Epidermal melanocyte (primary cell): ENCODE measurements at regions not wholly inside any gene's neighbourhood (a gene's known extent, or its start where the extent isn't known, plus 50 kb on each side); places are given as distances from the start of the nearest gene placed in this dataset.
"Not testable (repeated sequence)": the region's sequence is repeated elsewhere in the genome, so short reads cannot be mapped to it uniquely, and the experiment has no call there.

ENCODE experiments used
- DNase-seq: peaks from one replicate; pipeline ENCODE4 v3.0.0; 2011; ENCODE audit warnings: low spot score; ENCODE audit not compliant: insufficient read length

DNA sequence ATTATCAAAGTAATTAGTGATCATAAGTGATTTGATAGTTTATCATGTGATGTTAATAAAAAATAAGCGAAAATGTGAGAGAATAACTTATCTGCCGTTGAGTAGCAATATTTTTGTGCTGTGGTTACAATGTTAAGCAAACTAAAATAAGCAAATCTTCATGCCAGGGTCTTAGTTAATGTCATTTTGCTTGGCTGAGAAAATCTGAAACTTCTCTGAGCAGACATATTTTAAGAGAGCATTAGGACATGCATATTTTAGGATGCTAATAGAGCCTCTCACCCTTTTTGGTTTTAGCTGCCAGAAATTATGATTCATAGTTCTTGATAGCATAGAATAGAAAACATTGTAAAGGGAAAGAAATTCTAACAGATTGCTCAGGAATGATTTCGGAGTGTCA is 233.5 kb upstream of the ZEB2 start:
- no peak for DNase-seq

GRCh38 chr2:144751142-144751905 is 231.4 kb upstream of the ZEB2 start:
- DNase-seq = no peak

- no peak for DNase-seq
These were observed 229.3 kb upstream of the ZEB2 start for GRCh38 chr2:144749188-144749587.

- no peak for DNase-seq
These were observed 228.5 kb upstream of the ZEB2 start for GRCh38 chr2:144748443-144748842.

- DNase-seq = no peak
These were observed 227.7 kb upstream of the ZEB2 start for GRCh38 chr2:144747571-144747970.

DNA sequence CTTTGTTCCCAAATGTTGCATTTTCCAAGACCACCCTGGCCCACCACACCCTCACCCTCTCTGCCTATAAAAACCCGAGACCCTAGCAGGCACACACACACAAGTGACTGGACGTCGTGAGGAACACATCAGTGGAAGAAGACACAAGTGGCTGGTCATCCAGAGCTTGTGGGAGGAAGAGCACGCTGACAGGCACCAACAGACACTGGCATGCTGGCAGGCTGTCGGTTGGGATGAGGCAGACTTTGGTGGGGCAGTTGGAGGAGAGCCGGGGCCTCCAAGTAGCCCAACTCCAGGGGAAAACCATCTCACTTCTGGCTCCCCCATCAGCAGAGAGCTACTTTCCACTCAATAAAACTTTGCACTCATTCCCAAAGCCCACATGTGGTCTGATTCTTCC is 225.5 kb upstream of the ZEB2 start:
- no peak for DNase-seq

DNA sequence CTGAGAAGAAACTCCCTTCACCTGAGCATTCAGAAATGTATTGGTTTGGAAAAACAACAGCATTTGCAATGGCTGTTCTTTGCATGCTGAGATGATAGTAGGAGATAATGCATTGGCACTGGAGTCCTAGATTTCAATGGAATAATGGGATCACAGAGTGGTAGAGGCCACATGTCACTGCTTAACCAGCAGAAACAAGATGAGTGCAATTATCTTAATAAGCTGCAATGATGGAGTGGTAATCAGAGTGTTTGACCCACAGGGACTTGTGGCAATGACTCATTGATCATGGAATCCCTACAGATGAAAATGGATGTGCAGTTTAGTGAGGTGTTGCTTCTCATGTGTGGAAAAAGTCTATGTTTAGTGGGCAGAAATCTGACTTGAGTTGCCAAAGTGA is 218.8 kb upstream of the ZEB2 start:
- no peak for DNase-seq

GRCh38 chr2:144730711-144731110 is 210.8 kb upstream of the ZEB2 start:
- no peak for DNase-seq

DNA sequence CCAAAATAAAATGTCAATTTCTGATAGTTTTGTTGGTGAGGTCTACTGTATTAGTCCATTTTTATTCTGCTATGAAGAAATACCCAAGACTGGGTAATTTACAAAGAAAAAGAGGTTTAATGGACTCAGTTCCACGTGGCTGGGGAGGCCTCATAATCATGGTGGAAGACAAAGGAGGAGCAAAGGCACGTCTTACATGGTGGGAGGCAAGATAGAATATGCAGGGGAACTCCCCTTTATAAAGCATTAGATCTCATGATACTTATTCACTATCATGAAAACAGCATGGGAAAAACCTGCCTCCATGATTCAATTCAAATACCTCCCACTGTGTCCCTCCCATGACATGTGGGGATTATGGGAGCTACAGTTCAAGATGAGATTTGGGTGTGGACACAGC is 204.5 kb upstream of the ZEB2 start:
- not testable (repeated sequence) for DNase-seq

DNA sequence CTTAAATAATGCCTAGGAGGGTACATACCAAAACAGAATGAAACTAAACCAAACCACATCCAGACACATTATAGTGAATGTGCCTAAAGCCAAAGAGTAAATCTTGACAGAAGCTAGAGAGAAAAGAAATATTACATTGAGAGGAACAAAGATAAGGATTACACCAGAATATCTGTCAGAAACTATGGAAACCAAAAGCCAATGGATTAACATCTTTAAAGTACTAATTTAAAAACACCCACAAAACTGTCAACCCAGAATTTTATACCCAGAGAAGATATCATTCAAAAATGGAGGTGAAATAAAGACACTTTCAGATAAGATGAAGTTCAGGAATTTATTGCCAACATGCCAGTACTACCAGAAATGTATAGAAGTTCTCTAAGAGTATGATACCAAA is 198.5 kb upstream of the ZEB2 start:
- no peak for DNase-seq

- DNase-seq = no peak
These were observed 196.1 kb upstream of the ZEB2 start for GRCh38 chr2:144715992-144716391.

DNA sequence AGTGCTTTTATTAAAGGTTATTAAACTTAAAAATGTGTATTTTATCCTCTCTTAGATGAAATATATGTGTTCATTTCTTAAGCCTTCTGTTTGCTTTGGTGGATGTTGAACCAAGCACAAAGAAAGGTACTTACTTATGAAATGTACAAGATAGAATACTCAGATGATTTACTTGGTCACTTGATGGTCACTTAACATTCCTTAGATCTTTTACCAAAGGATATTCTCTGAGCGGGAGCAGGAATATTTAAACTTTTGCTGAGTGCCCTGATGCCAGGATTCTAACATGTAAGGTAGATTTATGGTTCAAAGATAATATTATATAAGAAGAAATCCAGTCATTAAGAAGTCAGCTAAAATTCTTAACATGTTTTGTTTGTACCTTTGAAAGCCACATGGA is 193.5 kb upstream of the ZEB2 start:
- no peak for DNase-seq

DNA sequence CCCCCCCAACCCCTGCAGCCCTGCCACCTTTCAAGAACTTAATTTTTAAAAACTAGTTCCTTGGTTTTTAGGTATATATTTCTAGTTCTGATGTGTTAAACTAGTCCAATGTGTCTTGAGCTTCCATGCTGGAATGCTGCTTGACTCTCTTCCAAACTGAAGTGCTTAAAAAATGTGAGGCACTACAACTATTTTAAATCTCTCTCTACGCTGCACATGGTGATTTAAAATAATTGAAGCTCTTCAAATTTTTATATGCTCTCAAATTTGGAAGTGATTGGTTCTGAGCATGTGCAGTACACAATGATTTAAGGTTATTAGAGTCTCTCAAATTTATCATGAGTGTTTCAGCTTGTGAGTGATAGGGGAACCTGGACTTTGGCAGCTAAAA is 192.6 kb upstream of the ZEB2 start:
- DNase-seq = no peak

DNA sequence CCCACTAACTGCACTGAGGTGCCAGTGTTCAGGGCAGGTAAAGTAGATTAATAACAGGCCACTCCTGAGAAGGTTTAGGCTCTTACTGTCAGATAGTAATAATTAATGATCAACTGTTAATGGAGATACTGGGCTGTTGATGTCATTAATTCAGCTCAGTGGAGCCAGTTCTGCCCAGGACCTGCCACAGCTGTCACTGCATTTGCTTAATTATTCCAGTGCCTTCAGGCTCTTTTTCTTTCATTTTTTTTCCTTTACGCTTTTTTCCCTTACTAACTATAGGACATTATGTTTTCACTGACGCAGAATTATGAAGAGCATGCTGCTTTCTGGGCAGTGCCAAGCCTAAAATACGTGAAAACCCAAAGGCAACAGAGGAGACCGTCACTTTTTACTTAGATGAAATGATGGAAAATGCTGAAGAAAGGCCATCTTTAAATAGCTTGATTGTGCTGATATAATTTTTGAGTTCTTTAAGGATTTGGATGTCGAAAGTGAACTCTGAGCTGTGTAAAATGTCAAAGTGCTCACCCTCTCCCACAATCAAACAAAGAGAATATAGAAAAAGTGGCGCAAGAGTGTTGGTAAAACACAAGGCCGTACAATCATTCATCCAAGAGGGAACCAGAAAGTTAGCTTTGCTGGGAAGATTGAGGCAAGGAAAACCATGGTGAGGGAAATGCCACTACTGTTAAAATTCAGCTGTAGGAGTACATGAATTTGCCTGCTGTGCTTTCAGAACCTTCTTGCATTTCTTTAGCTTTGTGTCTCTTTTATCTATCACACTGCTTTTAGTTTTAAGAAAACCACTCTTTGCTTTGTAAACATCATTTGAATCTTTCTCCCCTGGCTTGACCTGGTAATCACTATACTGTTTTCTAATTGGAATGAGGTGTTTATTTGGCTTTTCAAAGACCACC is 192.0 kb upstream of the ZEB2 start:
- no peak for DNase-seq

- DNase-seq = no peak
These were observed 191.2 kb upstream of the ZEB2 start for GRCh38 chr2:144711084-144711483.

GRCh38 chr2:144708626-144709025 is 188.7 kb upstream of the ZEB2 start:
- no peak for DNase-seq

DNA sequence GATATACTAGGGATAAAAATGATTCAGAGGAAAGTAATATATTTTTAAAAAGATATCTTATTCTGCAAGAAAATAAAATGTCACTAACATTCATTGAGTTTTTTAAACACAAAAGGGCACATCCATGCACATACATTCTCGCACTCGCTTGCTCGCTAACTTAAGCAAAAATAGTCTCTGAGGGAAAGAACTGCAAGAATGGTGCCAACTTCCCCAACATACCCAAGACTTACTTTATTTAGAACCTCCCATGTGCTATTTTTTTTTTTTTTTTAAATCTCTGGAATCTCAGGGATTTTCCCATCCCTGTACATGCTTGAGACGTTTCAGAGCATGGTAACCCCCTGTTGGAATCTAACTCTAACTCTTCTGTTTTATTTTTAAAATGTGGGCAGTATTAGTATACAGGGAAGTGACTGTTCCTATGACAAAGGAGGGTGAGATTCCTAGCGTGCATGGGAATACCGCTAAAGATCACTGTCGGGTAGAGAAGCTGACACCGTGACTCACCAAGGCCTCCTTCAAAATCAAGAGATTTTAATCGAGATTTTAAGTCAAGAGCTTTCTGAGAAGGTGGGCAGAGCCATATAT is 187.9 kb upstream of the ZEB2 start:
- no peak for DNase-seq

GRCh38 chr2:144706647-144707046 is 186.7 kb upstream of the ZEB2 start:
- no peak for DNase-seq

DNA sequence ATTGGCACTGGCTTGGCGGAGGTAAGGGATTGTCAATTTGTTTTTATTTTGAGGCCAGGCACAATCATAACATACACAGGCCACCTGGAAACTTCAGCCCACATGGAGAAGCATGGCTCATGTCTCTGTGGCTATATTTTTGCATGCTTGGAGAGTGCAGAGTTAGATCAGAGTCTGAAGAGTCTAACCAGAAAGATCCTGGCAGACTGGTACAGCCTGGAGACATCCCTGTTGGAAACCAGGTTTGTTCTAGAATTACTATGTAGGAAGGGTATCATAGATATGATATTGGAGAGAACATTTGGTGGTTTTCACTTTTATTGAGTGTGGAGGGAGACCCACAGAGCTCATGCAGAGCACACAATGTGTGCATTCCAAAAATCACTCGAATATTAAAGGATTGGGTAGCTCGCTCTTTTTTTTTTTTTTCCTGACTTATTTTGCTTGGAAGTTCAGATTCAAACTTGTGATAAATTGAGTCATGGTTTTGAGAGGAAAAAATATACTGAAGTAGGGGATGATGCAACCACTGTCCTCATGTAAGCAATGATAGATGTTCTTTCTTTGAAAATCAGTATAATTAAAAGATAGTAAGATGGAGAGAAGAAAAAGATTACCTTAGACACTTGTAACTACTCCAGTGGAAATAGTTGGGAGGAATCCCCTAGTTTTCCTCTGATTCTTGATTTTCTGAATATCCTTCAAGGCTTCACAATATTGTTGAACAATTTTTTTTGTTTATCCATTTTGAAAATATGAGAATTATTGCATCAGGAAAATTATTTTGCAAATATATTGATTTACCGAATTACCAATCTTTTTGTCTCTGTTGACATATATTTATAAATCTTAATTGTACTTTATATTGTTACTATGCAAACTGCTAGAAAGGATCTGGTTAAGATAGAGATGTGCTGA is 185.7 kb upstream of the ZEB2 start:
- no peak for DNase-seq

- no peak for DNase-seq
These were observed 184.8 kb upstream of the ZEB2 start for GRCh38 chr2:144704709-144705095.
